ENCODE measurements at regions not wholly inside any gene's neighbourhood (a gene's known extent, or its start where the extent isn't known, plus 50 kb on each side); places are given as distances from the start of the nearest gene placed in this dataset.

- DNase-seq: no peak
These were observed 358.9 kb downstream of the GPAT3 start for GRCh38 chr4:83894831-83895230.

- DNase-seq: no peak
These were observed 354.9 kb downstream of the GPAT3 start for GRCh38 chr4:83890816-83891215.

- no peak for DNase-seq
These were observed 354.3 kb downstream of the GPAT3 start for GRCh38 chr4:83890231-83890630.

- DNase-seq: no peak
These were observed 353.9 kb downstream of the GPAT3 start for GRCh38 chr4:83889802-83890201.

GRCh38 chr4:83885256-83886182 is 349.6 kb downstream of the GPAT3 start:
- no peak for DNase-seq

- DNase-seq: no peak
These were observed 340.1 kb downstream of the GPAT3 start for GRCh38 chr4:83876047-83876446.

- no peak for DNase-seq
These were observed 339.5 kb downstream of the GPAT3 start for GRCh38 chr4:83875437-83875836.

GRCh38 chr4:83873996-83874395 is 338.1 kb downstream of the GPAT3 start:
- no peak for DNase-seq

- no peak for DNase-seq
These were observed 334.5 kb downstream of the GPAT3 start for GRCh38 chr4:83870328-83870950.

GRCh38 chr4:83866834-83867621 is 331.1 kb downstream of the GPAT3 start:
- DNase-seq: no peak

GRCh38 chr4:83865417-83866150 is 329.7 kb downstream of the GPAT3 start:
- DNase-seq: no peak

GRCh38 chr4:83864097-83864817 is 328.3 kb downstream of the GPAT3 start:
- no peak for DNase-seq

GRCh38 chr4:83862471-83862870 is 326.6 kb downstream of the GPAT3 start:
- no peak for DNase-seq

GRCh38 chr4:83860200-83860599 is 324.3 kb downstream of the GPAT3 start:
- DNase-seq: no peak

GRCh38 chr4:83858131-83858530 is 322.2 kb downstream of the GPAT3 start:
- no peak for DNase-seq

- DNase-seq: no peak
These were observed 319.1 kb downstream of the GPAT3 start for GRCh38 chr4:83855044-83855443.

GRCh38 chr4:83852085-83852451 is 316.2 kb downstream of the GPAT3 start:
- no peak for DNase-seq

- DNase-seq: no peak
These were observed 315.6 kb downstream of the GPAT3 start for GRCh38 chr4:83851261-83852084.

GRCh38 chr4:83850435-83850834 is 314.5 kb downstream of the GPAT3 start:
- no peak for DNase-seq

GRCh38 chr4:83846193-83846830 is 310.4 kb downstream of the GPAT3 start:
- DNase-seq: no peak

- DNase-seq: no peak
These were observed 303.7 kb downstream of the GPAT3 start for GRCh38 chr4:83839615-83840014.
